Uterus (tissue), 2 donors: ENCODE measurements at regions not wholly inside any gene's neighbourhood (a gene's known extent, or its start where the extent isn't known, plus 50 kb on each side); places are given as distances from the start of the nearest gene placed in this dataset.

Source experiments
- CTCF ChIP-seq, 4 experiments: fragments of 200-600 bp in 2 of 4; fragments of 450-650 bp in 2 of 4; sonication (generic) in 2 of 4; IDR thresholded peaks; one replicate each; pipeline ENCODE4 v1.5.1; 2016 to 2019; ENCODE audit warnings: antibody characterized with exemption in 4 of 4, mild to moderate bottlenecking in 2 of 4, moderate library complexity in 1 of 4
- POLR2A ChIP-seq, 2 donors: fragments of 450-650 bp; IDR thresholded peaks; one replicate each; pipeline ENCODE4 v1.6.1; 2016; ENCODE audit warnings: antibody characterized with exemption in 2 of 2, mild to moderate bottlenecking in 1 of 2, moderate library complexity in 1 of 2

DNA sequence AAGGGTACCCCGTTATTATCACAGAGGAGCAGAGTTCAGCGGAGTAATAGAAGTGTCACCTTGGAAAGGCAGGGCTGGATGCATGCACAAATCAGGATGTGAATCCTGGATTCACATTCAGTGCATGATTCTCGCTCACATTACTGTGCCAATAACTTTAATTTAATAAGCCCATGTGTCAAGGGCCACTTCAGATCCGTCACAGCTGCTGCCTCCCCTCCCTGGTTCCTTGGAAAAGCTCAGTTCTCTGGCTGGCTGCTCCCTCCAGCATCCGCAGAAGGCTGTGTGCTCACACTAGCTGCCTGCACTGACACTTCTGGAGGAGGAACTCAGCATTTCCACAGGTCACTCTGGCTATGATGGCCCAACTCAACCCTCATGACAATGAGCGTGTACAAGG lies 256.8 kb upstream of the ADAMTS16 start:
- TF ChIP-seq CTCF (IDR thresholded peaks at IDR 0.05) (no peak), POLR2A (IDR thresholded peaks at IDR 0.05) (no peak)
